ACHN (cell line): ENCODE measurements at regions not wholly inside any gene's neighbourhood (a gene's known extent, or its start where the extent isn't known, plus 50 kb on each side); places are given as distances from the start of the nearest gene placed in this dataset.
"Not testable (repeated sequence)": the region's sequence is repeated elsewhere in the genome, so short reads cannot be mapped to it uniquely, and the experiment has no call there.

Source experiments
- DNase-seq: peaks from one replicate; pipeline ENCODE4 v3.0.0-alpha.2; 2015
- in situ Hi-C: cut with HindIII; loops from 2 replicates; pipeline ENCODE4 v1.10.0; 2017; ENCODE audit warnings: low sequenced_read_pairs, low pct_ligation_motif_present, low pct_unique_long_range_greater_than_20kb

DNA sequence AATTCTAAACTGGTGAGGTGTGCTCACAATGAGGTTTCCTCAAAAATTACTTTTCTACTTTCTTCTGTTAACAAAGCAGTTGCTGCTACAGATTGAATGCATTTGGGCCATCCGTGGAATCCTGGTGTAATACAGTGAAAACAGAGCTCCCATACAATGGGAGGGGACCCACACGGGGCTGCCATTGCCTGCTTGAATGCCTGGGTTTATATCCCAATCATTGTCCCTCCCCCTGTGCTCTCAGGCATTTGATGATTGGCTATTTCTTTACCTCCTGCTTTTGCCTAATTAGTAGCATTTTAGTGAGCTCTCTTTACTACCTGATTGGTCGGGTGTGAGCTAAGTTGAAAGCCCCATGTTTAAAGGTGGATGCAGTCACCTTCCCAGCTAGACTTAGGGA lies 52.9 kb upstream of the CSF1 start:
- in situ Hi-C loops: not testable (repeated sequence)

DNA sequence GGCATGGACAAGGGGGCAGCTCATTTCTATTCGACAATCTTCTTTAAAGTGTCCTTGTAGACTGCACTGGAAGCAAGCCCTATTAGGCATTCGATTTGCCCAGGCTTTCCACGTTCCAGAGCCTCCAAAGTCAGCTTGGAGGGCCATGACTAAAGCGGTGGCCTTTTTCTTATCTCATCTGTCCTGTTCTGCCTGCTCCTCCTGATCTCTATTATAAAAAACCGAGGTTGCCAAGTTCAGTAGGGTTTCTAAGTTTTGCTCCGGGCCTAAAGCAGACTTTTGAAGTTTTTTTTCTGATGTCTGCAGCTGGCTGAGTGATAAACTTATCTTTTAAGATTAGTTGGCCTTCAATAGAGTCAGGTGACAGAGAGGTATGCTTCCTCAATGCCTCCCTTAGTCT lies 54.7 kb upstream of the CSF1 start:
- DNase-seq, in situ Hi-C loops: not testable (repeated sequence)

More for the DNA sequence above, 52.9 kb upstream of the CSF1 start:
- DNase-seq: not testable (repeated sequence)

GRCh38 chr1:109853972-109854371 lies 56.7 kb upstream of the CSF1 start:
- DNase-seq, in situ Hi-C loops: not testable (repeated sequence)

DNA sequence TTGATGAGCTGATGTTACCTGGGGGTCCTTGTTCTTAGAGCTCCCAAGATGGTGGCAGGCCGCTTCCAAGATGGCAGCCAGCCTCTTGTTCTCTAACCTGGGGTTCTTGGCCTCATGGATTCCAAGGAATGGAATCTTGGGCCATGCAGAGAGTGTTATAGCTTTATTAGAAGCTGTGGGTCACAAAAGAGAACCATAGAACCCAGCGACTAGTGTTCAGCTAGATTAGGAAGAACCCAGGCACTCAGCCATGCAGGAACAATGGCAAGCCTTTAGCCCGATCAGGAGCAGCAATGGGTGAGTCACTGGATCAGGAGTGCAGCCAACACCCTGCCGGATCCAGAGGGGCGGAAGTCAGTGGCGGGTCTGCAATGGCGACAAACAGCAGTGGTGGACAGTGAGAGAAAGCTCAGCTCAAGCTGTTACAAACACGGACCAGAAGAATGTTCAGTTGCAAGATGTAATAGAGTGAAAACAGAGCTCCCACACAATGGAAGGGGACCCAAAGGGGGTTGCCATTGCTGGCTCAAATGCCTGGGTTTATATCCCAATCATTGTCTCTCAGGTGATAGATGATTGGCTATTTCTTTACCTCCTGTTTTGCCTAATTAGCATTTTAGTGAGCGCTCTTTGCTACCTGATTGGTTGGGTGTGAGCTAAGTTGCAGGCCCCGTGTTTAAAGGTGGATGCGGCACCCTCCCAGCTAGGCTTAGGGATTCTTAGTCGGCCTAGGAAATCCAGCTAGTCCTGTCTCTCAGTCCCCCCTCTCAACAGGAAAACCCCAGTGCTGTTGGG lies 58.2 kb upstream of the CSF1 start:
- peak; percentile 8 for DNase-seq
- in situ Hi-C loops: not testable (repeated sequence)

DNA sequence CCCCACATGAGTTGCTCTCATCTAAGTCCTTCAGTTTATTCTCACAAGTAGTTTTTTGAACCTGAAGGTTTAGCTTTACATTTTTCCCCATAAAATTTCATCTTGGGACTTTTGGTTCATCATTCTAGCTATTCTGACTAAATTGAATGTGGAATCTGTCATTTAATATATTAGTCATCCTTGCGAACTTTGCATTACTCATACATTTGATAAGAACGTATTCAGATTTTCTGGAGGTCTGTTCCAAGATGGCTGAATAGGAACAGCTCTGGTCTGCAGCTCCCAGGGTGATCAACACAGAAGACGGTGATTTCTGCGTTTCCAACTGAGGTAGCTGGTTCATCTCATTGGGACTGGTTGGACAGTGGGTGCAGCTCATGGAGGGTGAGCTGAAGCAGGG lies 59.8 kb upstream of the CSF1 start:
- no peak for DNase-seq
- in situ Hi-C loops: no loop called here

DNA sequence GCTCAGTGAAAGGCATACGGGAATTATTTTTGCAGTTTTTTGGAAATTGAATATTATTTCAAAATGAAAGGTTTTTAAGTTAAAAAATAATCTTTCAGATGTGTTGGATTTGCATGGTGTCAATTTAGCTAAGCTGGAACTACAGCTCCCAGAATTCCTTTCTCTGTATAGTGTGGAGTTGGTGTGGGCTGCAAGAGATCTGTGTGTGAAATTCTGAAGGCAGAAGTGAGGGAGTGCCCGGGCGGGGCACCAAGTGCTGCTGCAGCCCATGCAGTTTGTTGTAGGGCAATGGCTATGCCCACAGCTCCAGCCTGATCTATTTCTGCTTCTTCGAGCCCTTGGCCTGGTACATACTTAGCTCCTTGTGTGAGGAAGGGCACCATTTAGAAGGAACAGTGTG lies 60.5 kb upstream of the CSF1 start:
- DNase-seq: no peak
- in situ Hi-C loops: no loop called here

DNA sequence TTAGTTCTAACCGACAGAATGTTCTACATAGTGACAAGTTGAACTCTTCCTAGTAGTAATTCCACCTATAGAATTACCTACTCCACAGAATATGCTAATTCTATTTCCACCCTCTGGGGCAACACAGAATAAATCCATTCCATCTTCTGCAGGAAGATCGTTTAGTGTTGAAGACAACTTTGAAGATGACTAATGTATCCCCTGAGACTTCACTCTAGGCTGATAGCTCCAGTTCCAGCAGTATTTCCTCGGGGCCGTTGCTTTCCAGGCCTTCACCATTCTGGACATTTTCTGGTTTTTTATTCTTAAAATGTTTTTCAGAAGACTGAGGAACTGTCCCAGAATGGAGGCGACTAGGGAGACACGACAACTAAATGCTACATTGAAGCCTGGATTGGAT lies 61.0 kb upstream of the CSF1 start:
- in situ Hi-C loops: no loop called here
- no peak for DNase-seq

GRCh38 chr1:109847251-109847650 lies 63.4 kb upstream of the CSF1 start:
- no peak for DNase-seq
- in situ Hi-C loops: no loop called here

DNA sequence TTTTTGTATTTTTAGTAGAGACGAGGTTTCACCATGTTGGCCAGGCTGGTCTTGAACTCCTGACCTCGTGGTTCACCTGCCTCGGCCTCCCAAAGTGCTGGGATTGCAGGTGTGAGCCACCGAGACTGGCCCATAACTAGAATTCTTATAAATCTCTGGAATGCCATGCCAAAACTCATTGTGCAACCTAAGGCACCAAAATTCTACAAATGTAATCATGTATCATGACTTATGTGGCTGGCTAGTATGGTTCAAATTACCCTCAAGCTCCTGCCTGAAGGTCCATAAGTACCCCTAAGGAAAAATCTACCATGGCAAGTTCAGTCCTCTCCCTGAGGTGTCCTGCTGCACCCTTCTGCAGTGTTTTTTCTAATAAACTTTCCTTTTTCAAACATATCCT lies 63.8 kb upstream of the CSF1 start:
- in situ Hi-C loops: no loop called here
- no peak for DNase-seq

DNA sequence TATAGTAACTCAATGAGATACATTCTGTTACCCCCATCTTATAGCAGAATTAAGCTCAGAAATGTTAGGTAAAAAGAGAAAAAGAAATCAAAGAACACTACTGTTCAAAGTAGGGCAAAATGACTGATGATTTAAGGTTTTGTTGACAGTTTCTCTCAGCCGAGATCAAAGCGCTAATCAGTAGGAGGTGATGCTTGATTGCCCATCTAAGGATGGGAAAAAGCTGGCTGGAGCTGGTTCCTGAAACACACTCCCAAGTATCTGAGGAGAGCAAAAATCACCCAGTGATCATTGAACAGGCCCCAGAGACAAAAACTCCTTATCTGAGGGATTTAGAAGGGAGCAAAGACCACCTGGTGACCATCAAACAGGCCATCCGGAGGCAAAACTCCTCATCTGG lies 64.5 kb upstream of the CSF1 start:
- in situ Hi-C loops: no loop called here
- no peak for DNase-seq

- in situ Hi-C loops: no loop called here
- no peak for DNase-seq
Measured at GRCh38 chr1:109845658-109846057, 65.0 kb upstream of the CSF1 start.

GRCh38 chr1:109844609-109845008 lies 66.0 kb upstream of the CSF1 start:
- DNase-seq: no peak
- in situ Hi-C loops: no loop called here

DNA sequence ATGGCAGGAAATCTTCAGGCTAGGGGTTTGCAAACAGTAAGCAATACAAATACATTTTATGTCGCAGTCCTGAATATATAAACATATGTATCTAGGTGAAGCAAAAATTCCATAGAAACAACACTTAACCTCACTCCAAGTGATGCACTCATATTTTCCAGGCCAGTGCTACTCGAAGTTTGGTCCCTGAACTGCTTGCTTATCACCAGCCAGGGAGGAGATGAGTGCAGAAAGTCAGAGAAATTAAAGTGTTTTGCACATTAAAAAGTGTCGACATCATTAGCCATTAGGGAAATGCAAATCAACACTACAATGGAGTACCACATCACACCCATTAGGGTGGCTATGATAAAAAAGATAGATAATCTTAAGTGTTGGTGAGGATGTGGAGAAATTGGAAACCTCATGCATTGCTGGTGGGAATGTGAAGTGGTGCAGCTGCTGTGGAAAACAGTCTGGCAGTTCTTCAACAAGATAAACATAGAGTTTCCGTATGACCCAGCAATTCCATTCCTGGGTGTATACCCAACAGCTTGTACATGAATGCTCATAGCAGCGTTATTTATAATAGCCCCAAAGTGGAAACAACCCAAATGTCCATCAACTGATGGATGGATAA lies 70.5 kb upstream of the CSF1 start:
- no peak for DNase-seq
- in situ Hi-C loops: no loop called here

- in situ Hi-C loops, DNase-seq: not testable (repeated sequence)
Measured at GRCh38 chr1:109839276-109839675, 71.4 kb upstream of the CSF1 start.

DNA sequence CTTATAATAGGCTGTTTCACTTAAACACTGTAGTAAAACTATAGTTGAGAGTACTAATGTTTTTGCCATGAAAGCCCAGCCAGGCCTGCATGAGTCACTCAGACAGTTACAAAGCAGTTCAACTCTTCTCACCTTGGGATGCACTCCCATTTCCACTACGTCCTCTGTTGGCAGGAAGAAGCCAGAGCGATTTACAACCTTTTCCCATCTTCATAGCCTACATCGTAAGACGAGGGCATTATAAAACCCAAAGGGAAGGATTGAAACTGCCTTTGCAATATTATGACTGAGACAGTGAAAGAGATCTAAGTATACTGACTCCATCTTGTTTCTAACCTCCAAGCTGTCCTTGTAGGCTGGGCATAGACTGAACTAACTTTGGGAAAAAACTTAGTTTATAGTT lies 71.8 kb upstream of the CSF1 start:
- in situ Hi-C loops: no loop called here
- no peak for DNase-seq

DNA sequence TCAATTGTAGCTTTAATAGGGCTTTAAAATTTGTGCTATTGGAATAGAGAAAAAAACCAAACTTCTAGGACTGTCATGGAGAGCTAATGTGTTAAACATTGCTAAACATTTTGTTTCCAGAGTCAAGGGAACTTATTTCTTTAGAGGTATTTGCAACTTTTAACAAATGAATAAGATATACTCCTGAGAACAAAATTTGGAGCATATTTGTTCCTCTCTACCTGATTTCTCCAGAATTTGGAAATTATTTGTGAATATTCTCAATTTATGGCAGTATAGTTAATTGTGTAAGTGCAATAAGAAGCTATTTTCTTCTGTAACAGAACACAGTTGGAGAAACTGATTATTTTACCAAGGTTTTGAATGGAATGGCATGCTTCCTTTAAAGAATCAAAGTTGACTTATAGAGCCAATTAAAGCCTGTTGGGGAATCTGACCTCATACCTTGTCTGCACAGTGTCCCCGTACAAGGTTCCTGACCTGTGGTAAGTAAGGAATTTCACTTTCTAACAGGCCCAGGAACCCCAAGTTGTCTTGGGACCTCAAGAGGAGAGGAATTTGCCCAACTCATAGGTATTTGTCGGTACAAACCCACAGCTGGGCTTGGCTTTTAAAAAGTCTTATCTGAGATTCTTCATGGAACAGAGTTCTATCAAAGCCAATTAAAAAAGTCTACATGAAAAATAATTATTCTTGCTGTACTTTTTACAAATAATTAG lies 72.6 kb upstream of the CSF1 start:
- no peak for DNase-seq
- in situ Hi-C loops: no loop called here

DNA sequence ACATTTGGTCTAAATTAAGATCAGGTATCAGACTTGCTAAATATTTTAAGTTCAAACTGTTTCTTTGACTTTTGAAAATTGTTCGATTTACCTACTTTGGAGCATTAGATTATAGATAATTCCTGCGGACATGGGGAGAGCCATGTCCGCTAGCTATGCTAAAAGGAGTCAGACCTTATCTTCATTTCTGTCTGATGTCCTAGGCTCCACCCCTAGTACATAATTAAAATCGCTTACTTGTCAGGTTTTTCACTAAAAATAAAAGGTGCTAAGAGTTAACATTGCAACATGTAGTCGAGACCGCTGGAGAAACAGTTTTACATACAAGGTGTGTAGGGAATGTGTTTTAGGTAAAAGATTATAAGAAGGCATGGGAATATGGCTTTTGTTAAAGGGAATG lies 71.9 kb upstream of the EPS8L3 start:
- DNase-seq, in situ Hi-C loops: not testable (repeated sequence)

DNA sequence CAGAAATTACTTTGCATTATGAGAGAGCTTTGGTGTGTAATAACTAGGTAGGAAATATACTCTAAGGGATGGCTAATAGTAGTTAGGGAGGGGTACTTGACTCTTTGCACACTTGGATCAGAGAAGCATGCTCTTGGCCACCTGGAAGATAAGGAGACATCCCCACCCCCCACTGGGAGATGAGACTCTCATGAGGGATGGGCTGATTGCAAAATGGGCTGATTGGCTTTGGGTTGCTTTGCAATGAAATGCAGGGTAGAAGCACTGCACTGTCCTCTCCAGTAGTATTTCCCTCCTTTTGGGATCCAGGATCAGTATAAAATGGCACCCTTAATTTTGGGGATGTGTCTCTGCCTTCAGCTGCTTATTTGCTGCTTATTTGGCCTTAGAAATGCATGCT lies 71.2 kb upstream of the EPS8L3 start:
- in situ Hi-C loops: no loop called here
- no peak for DNase-seq

GRCh38 chr1:109832945-109833344 lies 69.2 kb upstream of the EPS8L3 start:
- DNase-seq: no peak
- in situ Hi-C loops: no loop called here
